Left ventricle myocardium superior (tissue), 1 donor: ENCODE measurements at regions not wholly inside any gene's neighbourhood (a gene's known extent, or its start where the extent isn't known, plus 50 kb on each side); places are given as distances from the start of the nearest gene placed in this dataset.
"Not testable (repeated sequence)": the region's sequence is repeated elsewhere in the genome, so short reads cannot be mapped to it uniquely, and the experiment has no call there.

ENCODE experiments used
- ATAC-seq: fragments of 200-7000 bp; cut with Tn5 transposase; one replicate; pipeline ENCODE4 v1.9.1; 2020; ENCODE audit warnings: mild to moderate bottlenecking, moderate library complexity
- DNase-seq: peaks from one replicate; pipeline ENCODE4 v3.0.0-alpha.2; 2020
- intact Hi-C: fragments of 100-400 bp; cut with micrococcal nuclease; formaldehyde crosslinking; loops from one replicate; pipeline ENCODE4 v1.11.0; 2022
- donor health status: DM: no; HTN: yes; CAD: no; lungs with severe emphysema.

GRCh38 chr12:46581990-46582389 is 209.4 kb upstream of the SLC38A2 start:
- DNase-seq, intact Hi-C loops, ATAC-seq: not testable (repeated sequence)

- intact Hi-C loops = no loop called here
- DNase-seq = no peak
- ATAC-seq = no peak
Measured at GRCh38 chr12:46580445-46580844, 207.9 kb upstream of the SLC38A2 start.

- ATAC-seq = no peak
- intact Hi-C loops = no loop called here
- DNase-seq = no peak
Measured at GRCh38 chr12:46579474-46579873, 206.9 kb upstream of the SLC38A2 start.

GRCh38 chr12:46578190-46578982 is 205.8 kb upstream of the SLC38A2 start:
- ATAC-seq = no peak
- no peak for DNase-seq
- intact Hi-C loops = no loop called here

GRCh38 chr12:46577063-46577776 is 204.6 kb upstream of the SLC38A2 start:
- intact Hi-C loops = no loop called here
- DNase-seq (no peak), ATAC-seq (no peak)

GRCh38 chr12:46574847-46575246 is 202.3 kb upstream of the SLC38A2 start:
- ATAC-seq = no peak
- intact Hi-C loops = no loop called here
- DNase-seq = no peak

- ATAC-seq = no peak
- no peak for DNase-seq
Measured at GRCh38 chr12:46573347-46573658, 200.7 kb upstream of the SLC38A2 start.

GRCh38 chr12:46572644-46573346 is 200.2 kb upstream of the SLC38A2 start:
- intact Hi-C loops = no loop called here
- no peak for ATAC-seq
- DNase-seq = no peak

More at GRCh38 chr12:46573347-46573658, 200.7 kb upstream of the SLC38A2 start:
- intact Hi-C loops = no loop called here

GRCh38 chr12:46571608-46572007 is 199.0 kb upstream of the SLC38A2 start:
- no peak for DNase-seq
- no peak for ATAC-seq
- intact Hi-C loops = no loop called here

GRCh38 chr12:46569826-46570439 is 197.4 kb upstream of the SLC38A2 start:
- intact Hi-C loops = no loop called here
- DNase-seq (no peak), ATAC-seq (no peak)

- intact Hi-C loops = no loop called here
- no peak for DNase-seq
- no peak for ATAC-seq
Measured at GRCh38 chr12:46567667-46568066, 195.1 kb upstream of the SLC38A2 start.

GRCh38 chr12:46562625-46563225 is 190.2 kb upstream of the SLC38A2 start:
- ATAC-seq = no peak
- intact Hi-C loops = no loop called here
- no peak for DNase-seq

- intact Hi-C loops, DNase-seq, ATAC-seq: not testable (repeated sequence)
Measured at GRCh38 chr12:46561769-46562624, 189.4 kb upstream of the SLC38A2 start.

- intact Hi-C loops = no loop called here
- no peak for ATAC-seq
Measured at GRCh38 chr12:46560874-46561273, 188.3 kb upstream of the SLC38A2 start.

GRCh38 chr12:46560089-46560488 is 187.5 kb upstream of the SLC38A2 start:
- intact Hi-C loops = no loop called here
- DNase-seq (no peak), ATAC-seq (no peak)

More at GRCh38 chr12:46560874-46561273, 188.3 kb upstream of the SLC38A2 start:
- DNase-seq = no peak

- ATAC-seq = no peak
- intact Hi-C loops = loop anchor here (10.0 kb wide), 1 partner anchor 175 kb away; no protein-coding TSS in a partner anchor
Measured at GRCh38 chr12:46559311-46559710, 186.7 kb upstream of the SLC38A2 start.

GRCh38 chr12:46558677-46559076 is 186.1 kb upstream of the SLC38A2 start:
- intact Hi-C loops = loop anchor here (10.0 kb wide), 1 partner anchor 174 kb away; no protein-coding TSS in a partner anchor
- no peak for DNase-seq
- ATAC-seq = no peak

More at GRCh38 chr12:46559311-46559710, 186.7 kb upstream of the SLC38A2 start:
- no peak for DNase-seq
